ENCODE measurements at regions not wholly inside any gene's neighbourhood (a gene's known extent, or its start where the extent isn't known, plus 50 kb on each side); places are given as distances from the start of the nearest gene placed in this dataset.
"Not testable (repeated sequence)": the region's sequence is repeated elsewhere in the genome, so short reads cannot be mapped to it uniquely, and the experiment has no call there.

DNA sequence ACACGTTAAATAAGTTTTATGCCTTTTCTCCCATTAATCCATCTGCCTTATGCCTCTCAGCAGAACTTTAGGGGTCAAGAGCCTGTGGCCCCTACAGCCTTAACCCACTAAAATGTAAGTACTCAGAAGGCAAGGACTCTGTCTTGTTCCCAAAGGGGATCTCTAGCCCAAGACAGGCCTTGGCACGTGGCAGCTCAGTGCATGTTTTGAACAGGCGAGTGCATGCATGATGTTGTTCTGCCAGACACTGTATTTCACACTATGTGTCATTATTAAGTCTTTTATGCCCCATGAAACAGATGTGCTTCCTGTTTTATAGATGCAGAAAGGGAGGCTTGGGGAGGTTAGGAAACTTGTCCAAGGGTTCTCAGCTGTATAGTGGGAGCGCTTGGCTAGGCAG is 102.8 kb downstream of the ETS2 start:
- no peak for DNase-seq

DNA sequence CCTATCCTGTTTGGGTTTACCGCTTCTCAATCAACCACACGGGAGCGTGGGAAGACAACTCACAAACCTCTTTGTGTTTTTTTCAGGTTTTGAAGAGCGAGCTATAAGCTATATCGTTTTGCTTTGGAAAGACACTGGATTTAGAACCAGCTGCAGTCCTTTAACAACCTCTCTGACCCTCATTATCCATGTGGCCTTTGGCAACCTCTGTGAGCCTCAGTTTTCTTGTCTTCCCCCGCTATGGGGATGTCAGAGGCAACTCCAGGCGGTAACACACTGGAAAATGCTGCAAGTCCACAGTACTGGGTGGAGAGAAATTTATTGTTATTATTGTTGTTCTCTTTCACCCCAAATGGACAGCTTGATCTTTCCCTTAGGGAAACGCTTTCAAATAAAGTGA is 100.0 kb downstream of the ETS2 start:
- no peak for DNase-seq

DNA sequence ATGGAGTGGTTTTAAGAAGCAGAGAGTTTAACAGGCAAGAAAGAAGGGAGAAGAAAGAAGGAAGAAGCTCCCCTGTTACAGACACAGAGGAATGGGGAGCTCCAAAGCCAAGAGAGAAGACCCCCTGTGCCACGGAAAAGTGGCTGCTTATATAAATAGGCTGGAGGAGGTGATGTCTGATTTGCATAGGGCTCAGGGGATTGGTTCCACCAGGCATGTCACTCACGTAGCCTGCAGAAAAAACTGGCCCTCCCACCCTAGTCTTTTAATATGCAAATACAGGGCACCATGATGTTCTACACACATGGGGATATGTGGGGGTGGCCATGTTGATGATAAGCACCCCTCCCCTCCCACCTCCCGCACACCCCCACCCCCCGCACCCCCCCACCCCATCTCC is 99.6 kb downstream of the ETS2 start:
- no peak for DNase-seq

DNA sequence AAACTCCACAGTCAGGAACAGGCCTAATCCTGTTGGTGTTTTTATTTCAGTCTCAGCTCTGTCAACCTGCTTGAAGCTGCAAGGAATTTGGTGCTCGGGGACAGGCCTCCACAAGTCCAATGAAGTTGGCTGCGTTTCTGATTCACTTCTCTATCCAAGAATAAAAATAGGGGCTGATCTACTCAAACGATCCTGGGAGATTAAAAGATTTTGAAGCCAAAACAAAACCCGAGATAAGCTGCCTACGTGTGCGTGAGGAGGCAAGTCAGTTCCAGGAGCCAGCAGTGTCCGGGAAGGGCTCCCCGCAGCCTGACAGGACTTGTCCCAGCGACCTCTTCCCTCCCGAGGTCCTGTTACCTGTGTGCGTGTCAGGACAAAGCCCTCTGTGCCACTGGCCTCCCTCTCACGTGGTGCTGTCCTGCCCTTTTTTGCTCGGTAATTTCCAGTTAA is 98.0 kb downstream of the ETS2 start:
- no peak for DNase-seq

DNA sequence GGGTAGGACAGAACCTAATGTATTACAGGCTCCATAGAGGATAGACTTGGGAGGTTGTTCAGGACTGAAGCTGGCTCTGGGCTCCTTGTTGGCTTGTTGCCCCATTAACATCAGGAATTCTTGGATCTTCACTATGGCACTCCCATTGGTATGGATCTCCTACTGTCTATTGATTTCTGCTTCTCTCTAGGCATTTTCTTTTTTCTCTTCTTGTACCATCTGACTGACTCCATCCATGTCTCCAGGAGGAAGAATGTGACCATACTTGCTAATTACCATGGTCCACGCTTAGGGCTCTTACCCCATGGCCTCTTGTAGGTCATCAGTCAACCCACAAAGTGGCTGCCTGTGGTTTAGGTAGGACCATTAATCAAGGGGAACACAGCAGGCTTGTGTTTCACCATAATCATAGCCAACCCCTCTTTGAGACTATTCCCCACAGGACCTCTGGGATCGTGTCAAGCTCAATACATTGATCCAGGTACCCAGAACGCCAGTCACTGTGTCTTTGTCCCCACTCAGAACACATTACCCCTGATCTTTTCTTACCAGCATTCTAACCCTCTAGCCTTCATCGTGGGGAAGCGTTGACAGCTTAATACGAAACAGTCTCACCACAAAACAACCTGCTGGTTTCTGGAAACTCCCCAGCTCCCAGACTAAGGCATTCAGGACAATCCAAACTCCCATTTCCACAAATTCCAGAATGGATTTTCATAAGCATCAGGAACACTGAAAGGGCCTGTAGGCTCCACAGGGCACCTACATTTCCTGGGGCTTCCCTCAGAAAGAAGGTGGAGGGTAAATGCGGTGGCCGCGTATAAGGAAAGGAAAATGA is 97.1 kb downstream of the ETS2 start:
- DNase-seq, result no peak

DNA sequence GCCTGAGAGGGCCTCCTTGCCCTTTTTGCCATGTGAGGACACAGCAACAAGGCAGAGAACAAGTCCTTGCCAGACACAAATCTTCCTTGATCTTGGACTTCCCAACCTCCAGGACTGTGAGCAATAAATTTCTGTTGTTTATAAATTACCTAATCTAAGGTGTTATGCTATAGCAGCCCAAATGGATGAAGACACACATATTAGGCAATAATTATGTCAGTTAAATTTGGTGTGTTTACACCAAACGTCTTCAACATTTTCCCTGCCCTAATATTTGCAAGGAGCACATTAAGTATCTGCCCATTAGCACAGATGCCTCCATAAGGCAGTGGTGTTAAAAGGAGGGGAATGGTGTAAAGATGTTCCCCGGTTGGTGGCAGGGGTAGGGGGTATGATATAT is 94.8 kb downstream of the ETS2 start:
- DNase-seq, result no peak

DNA sequence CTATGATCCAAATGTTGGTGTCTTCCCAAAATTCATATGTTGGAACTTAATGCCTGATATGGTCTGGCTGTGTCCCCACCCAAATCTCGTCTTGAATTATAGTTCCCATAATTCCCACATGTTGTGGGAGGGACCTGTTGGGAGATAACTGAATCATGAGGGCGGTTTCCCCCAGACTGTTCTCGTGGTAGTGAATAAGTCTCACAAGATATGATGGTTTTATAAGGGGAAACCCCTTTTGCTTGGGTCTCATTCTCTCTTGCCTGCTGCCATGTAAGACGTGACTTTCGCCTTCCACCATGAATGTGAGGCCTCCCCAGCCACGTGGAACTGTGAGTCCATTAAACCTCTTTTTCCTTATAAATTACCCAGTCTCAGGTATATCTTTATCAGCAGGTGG is 94.3 kb downstream of the ETS2 start:
- not testable (repeated sequence) for DNase-seq

DNA sequence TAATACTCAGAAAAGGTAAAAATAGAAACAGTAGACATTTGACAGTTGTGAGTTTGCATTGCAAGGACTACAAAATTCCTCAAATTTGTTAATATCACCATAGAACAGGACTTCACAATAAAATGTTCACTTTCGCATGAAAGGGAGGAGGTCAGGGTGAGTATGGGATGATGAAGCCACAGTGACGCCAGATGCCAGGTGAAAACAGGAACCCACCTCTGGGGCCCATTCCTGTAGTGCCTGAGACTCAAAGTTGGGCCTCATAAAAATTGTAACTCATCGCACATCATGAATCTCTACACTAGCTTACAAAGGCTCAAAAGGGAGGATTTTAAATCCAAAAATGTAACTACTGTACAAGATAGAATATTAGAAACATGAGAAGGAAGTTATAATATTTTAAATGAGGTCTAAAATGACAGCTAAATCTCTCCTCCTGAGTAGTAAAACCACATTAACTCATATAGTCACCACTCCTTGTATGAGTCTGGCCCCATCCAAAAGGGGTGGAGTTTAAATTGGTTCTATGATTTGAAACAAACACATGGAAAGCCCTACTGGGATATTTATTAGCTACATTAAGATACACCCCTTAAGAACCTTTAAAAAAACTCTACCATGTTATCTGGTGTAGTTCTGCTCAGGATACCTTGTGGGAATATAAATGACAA is 93.7 kb downstream of the ETS2 start:
- no peak for DNase-seq

DNA sequence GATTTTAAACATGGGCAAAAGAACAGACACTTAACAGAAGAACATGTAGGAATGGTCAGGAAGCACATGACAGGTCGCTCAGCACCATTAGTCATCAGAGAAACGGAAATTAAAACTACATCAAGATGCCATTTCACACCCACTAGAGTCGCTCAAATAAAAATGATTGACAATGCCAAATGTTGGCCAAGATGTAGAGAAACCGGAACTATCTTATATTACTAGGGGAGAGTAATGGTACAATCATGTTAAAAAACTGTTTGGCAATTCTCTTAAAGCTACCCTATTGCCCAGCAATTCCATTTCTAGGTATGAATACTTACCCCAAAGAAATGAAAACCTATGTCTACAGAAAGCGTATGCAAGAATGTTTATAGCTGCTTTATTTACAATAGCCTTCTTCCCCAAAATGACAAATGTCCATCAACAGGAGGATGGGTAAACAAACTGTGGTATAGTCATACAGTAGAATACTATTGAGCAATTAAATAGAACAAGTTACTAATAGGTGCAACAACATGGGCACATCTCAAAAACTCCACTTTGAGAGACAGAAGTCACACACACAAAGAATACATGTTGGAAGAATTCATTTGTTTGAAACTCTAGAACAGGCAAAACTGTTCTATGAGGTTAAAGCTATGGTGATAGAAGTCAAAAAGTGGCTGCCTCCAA is 92.8 kb downstream of the ETS2 start:
- DNase-seq, result no peak

DNA sequence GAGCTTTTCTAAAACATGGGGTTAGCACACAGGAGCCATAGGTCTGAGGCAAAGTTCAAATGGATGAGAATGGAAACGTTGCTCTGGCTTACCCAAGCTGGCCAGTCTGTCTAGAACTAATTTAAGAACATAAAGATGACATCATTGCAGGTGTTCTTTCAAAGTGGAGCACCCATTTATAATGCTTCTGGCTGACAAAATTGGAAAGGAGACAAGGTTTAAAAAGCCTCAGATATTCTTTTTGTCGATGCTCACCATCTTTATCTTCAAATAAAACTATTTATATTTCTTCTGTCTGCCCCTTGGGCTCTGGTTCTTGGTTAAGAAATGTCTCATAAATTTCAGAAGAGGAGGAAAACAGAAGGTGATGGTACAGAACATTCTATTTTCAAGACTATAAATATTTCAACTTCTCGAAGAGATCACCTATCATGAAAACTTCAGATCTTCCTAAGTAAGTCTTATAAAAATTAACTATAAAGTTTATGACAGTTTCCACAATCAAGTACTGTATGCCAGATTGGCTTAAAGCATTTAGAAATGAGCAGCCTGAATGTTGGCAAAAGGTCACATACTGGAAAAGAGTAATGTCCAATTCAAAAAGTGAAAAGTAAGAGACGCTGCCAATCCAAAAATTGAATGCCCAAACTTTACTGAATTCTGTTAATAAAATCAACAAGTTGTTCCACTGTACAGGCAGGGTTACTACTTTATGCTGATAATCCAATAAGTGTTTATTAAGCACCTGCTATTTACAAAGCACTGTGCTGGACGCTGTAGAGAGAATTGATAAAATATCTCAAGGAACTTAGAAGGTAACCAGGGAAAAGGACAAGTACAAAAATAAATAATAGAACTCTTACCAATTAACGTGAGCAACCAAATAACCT is 92.0 kb downstream of the ETS2 start:
- no peak for DNase-seq

DNA sequence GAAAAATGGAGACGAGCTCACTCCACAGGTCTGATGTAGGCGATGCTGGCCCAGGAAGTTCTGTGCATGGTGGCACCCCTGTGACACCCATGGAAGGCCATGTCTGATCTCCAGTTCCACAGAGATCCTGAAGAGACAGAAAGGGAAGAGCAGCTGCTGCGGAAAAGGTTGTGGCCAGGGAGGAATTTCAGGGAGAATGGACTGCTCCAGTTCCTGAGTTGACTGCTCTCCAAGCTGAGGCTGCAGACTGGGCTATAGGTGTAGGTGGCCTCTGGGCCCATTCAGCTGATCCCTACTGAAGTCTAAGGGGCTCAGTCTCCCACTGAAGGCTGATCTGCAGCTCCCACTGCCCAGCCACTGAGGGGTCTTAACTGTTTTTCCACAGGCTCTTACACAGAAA is 89.2 kb downstream of the ETS2 start:
- DNase-seq, result no peak

DNA sequence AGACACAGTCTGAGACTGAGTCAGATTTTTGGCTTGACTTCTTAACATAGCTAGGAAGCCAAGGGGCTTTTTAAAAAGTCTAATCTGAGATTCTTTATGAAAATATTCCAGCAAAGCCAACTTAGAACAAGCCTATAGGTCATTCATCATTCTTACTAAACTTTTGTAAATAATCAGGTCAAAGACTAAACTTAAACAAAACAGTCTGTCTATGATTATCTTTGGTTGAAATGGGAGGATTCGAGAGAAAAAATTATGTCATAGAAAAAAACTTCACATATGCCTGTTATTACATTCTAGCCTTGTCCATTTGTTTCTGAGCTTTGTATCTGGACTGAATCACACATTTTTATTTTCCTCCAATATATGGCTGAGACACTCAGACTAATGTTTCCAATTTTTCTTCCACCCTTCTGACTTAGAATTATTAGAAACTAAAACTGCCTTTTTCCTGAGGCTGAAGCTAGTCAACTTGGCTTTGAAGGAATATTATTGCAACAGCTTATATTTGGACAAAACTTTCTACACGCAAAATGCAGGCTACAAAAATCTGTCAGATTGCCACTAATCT is 83.3 kb downstream of the ETS2 start:
- DNase-seq, result no peak

DNA sequence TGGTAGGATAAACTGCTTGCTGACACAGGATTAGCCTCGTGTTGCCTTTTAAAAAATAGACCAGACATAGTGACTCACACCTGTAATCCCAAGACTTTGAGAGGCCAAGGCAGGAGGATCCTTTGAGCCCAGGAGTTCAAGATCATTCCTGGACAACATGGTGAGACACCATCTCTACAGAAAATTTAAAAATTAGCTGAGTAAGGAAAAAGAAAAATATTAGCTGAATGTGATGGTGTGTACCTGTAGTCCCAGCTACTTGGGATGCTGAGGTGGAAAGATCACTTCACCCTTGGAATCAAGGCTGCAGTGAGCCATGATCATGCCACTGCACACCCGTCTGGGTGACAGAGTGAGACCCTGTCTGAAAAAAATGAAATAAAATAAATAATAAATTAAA is 82.0 kb downstream of the ETS2 start:
- no peak for DNase-seq

DNA sequence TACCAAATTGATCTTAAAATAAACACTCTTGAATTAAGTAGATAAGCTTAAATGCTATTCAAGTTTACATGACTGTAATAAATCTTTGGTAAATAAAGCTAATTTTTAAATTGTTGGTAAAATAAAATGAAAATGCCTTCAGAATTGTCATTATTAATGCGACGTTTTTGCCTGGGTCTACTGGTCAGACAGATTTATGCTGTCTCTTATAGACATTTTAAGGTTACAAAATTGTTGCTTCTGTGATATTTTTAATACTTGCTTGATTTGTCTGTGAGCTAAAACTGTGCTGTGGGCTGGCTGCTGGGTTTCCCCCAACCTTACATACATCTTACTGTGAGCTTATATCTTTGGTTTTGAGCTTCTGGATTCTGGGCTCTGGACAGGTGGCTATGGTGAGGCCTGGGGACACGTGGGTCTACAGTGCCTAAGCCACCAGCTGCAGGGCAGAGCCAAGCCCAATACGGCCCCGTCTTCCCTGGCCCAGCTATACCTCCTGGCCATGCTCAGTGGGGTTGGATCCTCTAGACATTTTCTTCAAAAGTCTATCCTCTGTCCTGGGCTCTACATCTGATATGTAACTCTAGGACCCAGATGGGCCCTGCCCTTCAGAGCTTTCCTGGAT is 81.4 kb downstream of the ETS2 start:
- no peak for DNase-seq

DNA sequence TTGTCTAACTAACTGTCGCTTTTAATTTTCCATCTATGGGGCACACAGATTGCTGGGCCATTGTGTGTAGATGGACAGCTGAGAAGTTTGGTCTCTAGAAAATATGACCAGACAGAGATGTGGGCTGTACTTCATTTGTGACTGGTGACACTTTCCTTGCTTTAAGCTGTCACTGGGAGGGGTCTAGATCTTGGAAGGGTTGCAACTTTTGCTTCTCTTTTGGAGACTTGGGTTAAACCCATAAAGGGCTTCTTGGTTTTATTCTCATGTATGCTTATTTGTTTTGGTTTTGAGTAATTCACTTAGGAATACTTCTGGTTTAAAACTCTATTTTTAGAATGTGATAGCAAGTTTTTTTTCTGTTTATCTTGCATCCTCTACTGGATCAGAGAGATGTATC is 80.2 kb downstream of the ETS2 start:
- DNase-seq, result no peak

DNA sequence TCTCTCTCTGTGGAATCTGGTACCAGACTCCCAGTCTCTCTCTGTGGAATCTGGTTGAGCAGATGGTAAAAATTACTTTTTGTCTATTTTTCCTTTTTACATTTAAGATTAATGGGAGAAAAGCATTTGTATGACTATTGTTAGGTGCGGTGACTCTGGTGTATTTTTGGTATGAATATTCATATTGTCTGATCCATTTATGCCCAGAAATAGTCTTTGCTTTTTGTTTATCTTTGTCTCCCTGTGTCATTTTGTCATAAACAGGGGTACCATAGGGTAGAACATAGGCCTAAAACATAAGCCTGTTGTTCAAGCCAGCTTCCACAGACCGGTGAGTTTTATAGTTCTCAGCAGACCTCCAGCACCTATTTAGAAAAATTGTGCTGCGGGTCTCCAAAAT is 78.7 kb downstream of the ETS2 start:
- DNase-seq, result no peak

DNA sequence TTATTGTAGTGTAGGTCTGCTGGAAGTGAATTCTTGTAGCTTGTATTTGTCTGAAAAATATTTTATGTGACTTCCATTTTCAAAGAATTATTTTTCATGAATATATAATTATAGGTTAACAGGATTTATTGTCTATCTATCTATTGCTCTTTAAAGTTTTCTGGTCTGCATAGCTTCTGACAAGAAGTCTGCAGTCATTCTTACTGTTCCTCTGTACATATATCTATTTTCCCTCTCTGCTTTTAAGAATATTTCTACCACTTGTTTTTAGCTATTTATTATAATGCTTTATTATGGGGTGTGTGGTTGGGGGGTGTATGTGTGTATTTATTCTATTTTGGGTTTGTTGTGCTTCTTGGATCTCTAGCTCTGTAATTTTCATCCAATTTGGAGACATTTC is 77.4 kb downstream of the ETS2 start:
- DNase-seq, result no peak

DNA sequence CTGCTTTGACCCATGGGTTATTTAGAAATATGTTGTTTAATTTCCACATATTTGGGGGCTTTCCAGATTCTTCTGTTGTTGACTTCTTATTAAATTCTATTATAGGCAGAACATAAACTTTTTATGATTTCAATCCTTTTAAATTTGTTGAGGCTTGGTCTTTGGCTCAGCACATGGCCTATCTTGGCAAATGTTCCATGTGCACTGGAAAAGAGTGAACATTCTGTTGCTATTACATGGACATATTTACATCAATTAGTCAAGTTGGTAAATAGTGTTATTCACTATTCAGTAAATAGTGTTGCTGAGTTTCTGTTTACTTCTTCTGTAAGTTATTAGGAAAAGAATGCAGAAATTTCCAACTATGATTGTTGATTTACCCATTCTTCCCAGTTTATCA is 75.4 kb downstream of the ETS2 start:
- DNase-seq, result no peak

DNA sequence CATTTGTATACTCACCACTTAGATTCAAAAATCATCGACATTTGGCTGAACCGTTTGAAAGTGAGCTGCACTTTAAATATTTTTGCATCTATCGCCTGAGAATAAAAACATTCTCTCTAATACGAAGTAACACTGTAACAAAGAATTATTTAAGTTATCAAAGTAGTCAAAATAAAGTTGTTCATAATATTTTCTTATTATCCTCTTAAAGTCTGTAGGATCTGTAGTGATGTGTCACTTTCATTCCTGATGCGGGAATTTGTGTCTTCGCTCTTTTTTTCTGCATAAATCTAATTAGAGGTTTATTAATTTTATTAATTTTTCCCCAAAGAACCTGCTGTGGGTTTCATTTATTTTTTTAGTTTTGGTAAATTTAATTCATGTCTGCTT is 74.8 kb downstream of the ETS2 start:
- DNase-seq, result no peak

DNA sequence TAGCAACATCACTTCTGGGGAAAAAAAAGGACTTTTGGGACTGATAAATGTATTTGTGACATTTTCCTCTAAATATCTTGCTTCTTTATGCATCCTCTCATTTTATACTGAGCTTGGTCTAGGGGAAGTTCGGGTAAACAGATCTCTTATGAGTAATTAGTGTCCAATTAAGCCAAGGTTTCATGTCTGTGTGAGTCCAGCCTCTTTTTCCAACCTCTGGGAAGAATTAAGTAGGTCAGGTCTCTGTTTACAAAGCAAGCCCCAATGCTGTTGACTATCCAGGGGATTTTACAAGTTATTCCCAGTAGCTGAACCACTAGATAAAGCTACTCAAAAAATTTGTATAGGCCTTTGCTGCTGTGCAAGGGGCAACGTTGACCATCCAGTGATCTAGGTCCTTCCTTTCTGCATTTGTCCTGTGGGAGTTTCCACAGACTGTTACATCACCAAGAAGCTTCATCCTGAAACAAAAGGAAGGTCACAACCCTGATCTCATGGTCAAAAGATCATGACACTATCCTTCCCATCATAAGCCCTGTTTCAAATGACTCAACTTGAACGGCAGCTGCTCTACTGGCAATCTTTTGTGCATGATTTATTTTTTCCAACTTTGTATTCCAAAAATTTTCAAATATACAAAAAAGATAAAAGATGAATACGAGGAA is 74.3 kb downstream of the ETS2 start:
- DNase-seq, result no peak

DNA sequence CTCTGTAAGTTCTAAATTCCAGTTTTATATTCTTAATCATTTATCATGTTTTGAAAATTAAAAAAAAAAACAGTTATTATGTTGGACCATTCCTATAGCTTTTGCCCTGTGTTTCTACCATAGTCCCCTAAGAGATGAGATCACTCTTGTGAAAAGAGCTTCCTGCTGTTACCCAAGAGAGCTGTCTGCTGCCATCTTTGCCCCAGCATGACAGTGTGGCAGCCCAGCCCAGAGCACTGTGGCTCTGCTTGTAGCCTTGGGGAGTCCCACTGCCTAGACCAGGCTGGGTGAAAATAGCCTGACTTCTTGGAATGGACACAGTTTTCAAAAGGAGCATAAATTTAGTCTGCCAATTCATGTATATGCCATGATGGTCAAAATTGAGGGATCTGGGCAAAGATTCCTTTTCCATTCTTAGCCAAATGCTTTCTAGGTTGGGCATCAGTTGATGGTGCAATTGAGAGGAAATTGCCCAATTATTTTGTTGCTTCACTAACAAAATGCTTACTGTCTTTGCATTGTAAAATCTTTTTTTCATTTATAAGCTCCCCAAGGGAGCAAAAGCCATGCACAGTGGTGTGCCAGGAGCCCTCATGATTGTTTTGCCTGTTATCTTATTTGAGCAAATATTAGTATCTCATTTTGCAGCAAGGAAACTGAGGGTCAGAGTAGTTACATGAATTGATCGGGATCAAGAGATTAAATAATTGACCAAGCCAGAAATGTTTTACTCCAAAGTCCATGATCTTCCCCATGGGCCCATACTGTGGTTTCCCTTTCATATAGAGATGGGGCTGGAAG is 72.8 kb downstream of the ETS2 start:
- DNase-seq, result no peak
